Pulmonary artery endothelial cell (primary cell): ENCODE measurements at regions not wholly inside any gene's neighbourhood (a gene's known extent, or its start where the extent isn't known, plus 50 kb on each side); places are given as distances from the start of the nearest gene placed in this dataset.

Experiments used
- DNase-seq: peaks from one replicate; pipeline ENCODE4 v3.0.0-alpha.2; 2011; ENCODE audit warnings: low read depth, low spot score

DNA sequence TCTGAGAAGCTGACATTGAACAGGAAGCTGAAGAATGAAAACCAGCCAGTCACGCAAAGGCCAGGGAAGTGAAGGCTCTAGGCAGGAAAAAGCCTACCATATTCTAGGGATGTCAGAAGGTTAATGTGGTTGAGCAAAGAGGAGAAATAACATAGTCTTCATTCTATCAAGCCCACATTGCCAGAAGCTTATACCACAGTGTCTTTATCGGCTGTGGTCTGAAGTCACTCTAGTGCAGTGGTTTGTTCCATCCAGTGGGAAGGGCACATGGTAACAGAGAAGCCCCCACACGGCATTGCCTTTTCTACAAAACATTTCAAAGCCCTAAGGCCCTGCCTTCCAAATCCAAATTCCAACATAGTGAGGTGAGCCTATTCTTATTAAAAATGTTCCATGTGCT is 311.3 kb downstream of the TNS1 start:
- DNase-seq: no peak

- no peak for DNase-seq
These were observed 313.7 kb downstream of the TNS1 start for GRCh38 chr2:217689053-217689452.

- no peak for DNase-seq
These were observed 314.3 kb downstream of the TNS1 start for GRCh38 chr2:217688494-217688893.

GRCh38 chr2:217687771-217688170 is 315.0 kb downstream of the TNS1 start:
- DNase-seq: no peak

GRCh38 chr2:217685255-217685605 is 317.6 kb downstream of the TNS1 start:
- DNase-seq: no peak

- no peak for DNase-seq
These were observed 318.2 kb downstream of the TNS1 start for GRCh38 chr2:217684431-217685254.

DNA sequence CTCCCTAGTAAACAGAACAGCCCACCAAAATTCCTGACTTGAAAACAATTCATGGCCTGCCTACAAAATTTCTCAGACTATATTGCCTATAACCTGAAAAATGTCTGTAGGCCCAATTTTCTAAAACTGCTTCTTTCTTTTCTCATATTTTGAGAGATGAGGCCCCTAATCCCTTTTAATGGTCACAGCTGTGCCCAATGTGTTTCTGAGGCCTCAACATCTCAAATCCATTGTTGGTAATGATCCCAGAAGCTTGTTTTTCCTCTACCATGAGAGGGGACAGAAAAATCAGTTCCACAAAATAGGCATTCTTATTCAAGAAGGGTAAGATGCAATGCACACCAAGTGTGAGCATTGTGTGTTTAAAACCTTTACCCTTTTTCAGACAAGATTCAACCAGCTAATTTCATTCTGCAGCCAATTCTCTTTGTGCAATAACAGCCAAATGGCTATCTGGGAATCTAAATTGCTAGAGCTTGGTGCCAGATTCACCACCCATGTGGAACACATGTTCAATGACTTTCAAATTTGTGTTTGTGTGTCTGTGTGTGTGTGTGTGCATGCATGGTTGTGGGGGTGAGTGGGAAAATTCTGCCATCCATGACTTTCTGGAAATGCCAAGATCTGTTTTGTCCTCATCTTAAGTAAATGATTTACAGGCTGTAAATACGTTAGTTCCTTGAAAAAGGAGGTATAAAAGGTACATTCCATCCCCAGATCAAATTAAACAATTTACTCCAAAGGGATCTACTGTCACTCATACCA is 319.5 kb downstream of the TNS1 start:
- DNase-seq: no peak

DNA sequence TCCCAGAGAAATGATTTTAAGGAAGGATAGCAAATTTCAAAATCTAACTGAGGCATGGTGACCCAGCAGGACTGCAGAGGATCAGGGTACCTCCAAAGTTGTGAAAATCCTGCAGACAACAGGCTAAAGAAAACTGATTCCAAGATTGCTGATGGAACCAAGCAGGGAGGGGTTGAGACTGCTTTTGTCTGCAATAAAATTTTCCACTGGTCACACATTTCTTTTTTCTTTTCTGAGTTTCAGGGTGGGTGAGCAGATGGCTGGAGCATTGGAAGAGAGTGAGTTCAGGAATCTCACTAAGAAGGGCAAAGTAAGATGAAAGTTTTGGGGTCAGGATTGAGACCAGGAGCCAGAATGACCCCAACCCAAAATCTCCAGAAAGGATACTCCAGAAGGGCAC is 321.0 kb downstream of the TNS1 start:
- no peak for DNase-seq

- DNase-seq: no peak
These were observed 322.4 kb downstream of the TNS1 start for GRCh38 chr2:217680381-217680780.

- DNase-seq: no peak
These were observed 329.2 kb downstream of the TNS1 start for GRCh38 chr2:217673627-217674026.

DNA sequence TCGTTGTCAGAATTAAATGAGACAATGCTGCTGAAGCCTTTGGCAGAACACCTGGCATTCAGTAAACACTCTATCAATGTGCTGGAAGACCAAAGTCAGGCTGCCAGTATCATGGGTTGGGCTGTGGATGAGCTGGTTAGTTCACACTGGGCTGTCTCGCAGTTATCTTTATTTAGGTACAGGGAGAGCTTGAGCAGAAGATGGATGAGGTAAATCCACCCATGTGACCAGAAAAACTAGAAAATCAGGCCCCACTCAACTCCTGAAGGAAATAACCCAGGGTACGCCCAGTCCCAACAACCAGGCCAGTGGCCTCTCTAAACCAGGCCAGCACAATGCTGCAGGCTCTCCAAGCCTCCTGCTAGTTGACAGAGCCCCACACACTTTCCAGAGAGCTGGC is 330.3 kb downstream of the TNS1 start:
- DNase-seq: no peak

DNA sequence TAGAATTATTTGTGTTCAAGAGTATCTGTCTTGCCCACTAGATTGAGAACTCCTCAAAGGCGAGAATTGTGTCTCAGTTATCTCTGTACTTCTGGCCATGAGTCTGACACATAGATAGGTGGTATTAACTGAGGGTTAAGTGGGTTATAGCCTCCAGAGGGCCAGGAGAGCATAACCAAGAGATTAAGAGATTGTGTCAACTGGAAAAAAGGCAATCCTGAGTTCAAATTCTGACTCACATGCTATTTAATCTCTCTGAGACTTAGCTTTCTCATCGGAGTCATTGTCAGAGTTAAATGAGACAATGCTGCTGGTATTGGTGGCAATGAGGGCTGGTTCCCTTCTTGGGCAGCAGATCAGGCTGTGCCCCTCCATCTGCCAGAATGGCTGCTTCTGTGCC is 330.9 kb downstream of the TNS1 start:
- DNase-seq: no peak

- DNase-seq: no peak
These were observed 331.7 kb downstream of the TNS1 start for GRCh38 chr2:217671075-217671474.

- no peak for DNase-seq
These were observed 333.0 kb downstream of the TNS1 start for GRCh38 chr2:217669831-217670230.

- no peak for DNase-seq
These were observed 335.3 kb downstream of the TNS1 start for GRCh38 chr2:217667512-217667911.

- no peak for DNase-seq
These were observed 335.8 kb downstream of the TNS1 start for GRCh38 chr2:217667035-217667434.

- no peak for DNase-seq
These were observed 336.5 kb downstream of the TNS1 start for GRCh38 chr2:217666338-217666737.

GRCh38 chr2:217664761-217665160 is 338.0 kb downstream of the TNS1 start:
- DNase-seq: no peak

GRCh38 chr2:217662984-217663602 is 339.7 kb downstream of the TNS1 start:
- DNase-seq: no peak

- DNase-seq: no peak
These were observed 341.4 kb downstream of the TNS1 start for GRCh38 chr2:217661378-217661777.

- no peak for DNase-seq
These were observed 342.4 kb downstream of the TNS1 start for GRCh38 chr2:217660423-217660822.

DNA sequence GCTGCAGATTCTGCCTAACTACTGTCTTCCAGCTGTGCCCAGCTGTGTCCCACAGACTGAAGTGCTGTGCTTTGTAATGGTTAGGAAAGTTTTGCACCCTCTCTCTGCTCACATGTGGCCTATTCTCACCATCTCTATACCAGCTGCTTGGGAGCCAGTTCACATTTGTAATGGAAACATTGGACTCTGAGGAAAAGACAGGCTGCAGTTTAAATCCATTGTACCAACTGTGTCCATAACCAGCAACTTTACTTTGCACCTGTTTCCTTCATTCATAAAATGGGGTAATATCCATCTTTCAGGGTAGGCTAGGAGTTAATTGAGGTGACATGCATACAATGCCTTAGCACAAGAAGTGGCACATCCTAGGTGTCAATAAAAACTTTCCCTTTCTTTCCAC is 344.0 kb downstream of the TNS1 start:
- no peak for DNase-seq

DNA sequence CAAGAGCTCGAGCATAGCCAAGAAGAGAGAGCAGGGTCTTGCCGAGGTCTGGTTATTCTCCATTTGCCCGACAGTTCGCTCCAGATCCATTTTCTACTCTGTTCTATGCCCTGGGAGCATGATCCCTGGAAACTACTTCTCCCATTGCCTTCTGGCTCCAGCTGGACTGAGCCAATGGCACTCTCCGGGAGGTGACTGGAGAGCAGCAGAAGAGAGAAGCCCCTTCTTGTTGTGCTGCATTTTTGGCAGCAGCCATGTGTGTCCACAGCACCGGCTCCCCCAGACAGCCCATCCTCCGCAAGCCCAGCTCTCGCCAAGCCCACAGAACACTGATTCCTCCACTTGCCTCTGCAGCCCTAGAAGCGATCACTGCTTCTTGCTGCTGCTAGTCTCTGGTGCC is 345.5 kb downstream of the TNS1 start:
- DNase-seq: no peak
